CD8-positive, alpha-beta memory T cell (primary cell): ENCODE measurements at regions not wholly inside any gene's neighbourhood (a gene's known extent, or its start where the extent isn't known, plus 50 kb on each side); places are given as distances from the start of the nearest gene placed in this dataset.

Experiments used
- CTCF ChIA-PET: fragments of 350-600 bp; sonication (Branson Sonifier 250); formaldehyde crosslinking; loops from one replicate; lab custom pipeline; 2021; ENCODE audit warnings: antibody characterized with exemption; lab: Charles Lee
- POLR2A ChIA-PET: fragments of 350-600 bp; sonication (Branson Sonifier 250); formaldehyde crosslinking; loops from one replicate; lab custom pipeline; 2021; ENCODE audit warnings: antibody characterized with exemption; lab: Charles Lee
- DNase-seq, 5 donors: peaks; one replicate each; pipeline versions ENCODE4 v3.0.0 to v3.0.0-alpha.2; 2020 to 2022; ENCODE audit warnings: mixed read lengths in 1 of 5
- H3K27ac ChIP-seq: one replicate; pipeline ENCODE4 v1.7.0; 2013; ENCODE audit warnings: low read depth, mild to moderate bottlenecking, low read length, moderate library complexity
- H3K27me3 ChIP-seq: 2 replicates; pipeline ENCODE4 v1.7.0; 2013; ENCODE audit warnings: low read length, mild to moderate bottlenecking; ENCODE audit not compliant: insufficient read depth, poor library complexity, severe bottlenecking
- H3K36me3 ChIP-seq: 2 replicates; pipeline ENCODE4 v1.7.0; 2013; ENCODE audit warnings: mild to moderate bottlenecking, low read length, moderate library complexity; ENCODE audit not compliant: insufficient read depth
- H3K4me1 ChIP-seq: 2 replicates; pipeline ENCODE4 v1.7.0; 2013; ENCODE audit warnings: mild to moderate bottlenecking, low read length, moderate library complexity; ENCODE audit not compliant: insufficient read depth
- H3K4me3 ChIP-seq: 2 replicates; pipeline ENCODE4 v1.7.0; 2013; ENCODE audit warnings: mild to moderate bottlenecking, low read length
- H3K9me3 ChIP-seq: 2 replicates; pipeline ENCODE4 v1.7.0; 2013; ENCODE audit warnings: mild to moderate bottlenecking, low read length
- H3K27ac Mint-ChIP-seq, 8 donors: one replicate each; pipeline ENCODE4 v1.8.0; 2020 to 2021; ENCODE audit warnings: mixed read lengths in 8 of 8, mild to moderate bottlenecking in 6 of 8, inconsistent platforms in 3 of 8, moderate library complexity in 3 of 8
- H3K27me3 Mint-ChIP-seq, 2 donors: one replicate each; pipeline ENCODE4 v1.8.0; 2020 to 2021; ENCODE audit warnings: mixed read lengths in 2 of 2, mild to moderate bottlenecking in 1 of 2, moderate library complexity in 1 of 2
- H3K36me3 Mint-ChIP-seq, 3 donors: one replicate each; pipeline ENCODE4 v1.8.0; 2020 to 2021; ENCODE audit warnings: mixed read lengths in 3 of 3, inconsistent platforms in 1 of 3, mild to moderate bottlenecking in 1 of 3
- H3K4me1 Mint-ChIP-seq, 3 donors: one replicate each; pipeline ENCODE4 v1.8.0; 2020 to 2021; ENCODE audit warnings: mixed read lengths in 3 of 3, inconsistent platforms in 1 of 3, mild to moderate bottlenecking in 1 of 3
- H3K4me3 Mint-ChIP-seq, 7 donors: one replicate each; pipeline ENCODE4 v1.8.0; 2020 to 2021; ENCODE audit warnings: mixed read lengths in 7 of 7, mild to moderate bottlenecking in 6 of 7, moderate library complexity in 4 of 7, inconsistent platforms in 2 of 7
- H3K9me3 Mint-ChIP-seq, 5 donors: one replicate each; pipeline ENCODE4 v1.8.0; 2020 to 2022; ENCODE audit warnings: mixed read lengths in 5 of 5, mild to moderate bottlenecking in 3 of 5, moderate library complexity in 2 of 5, inconsistent platforms in 1 of 5

DNA sequence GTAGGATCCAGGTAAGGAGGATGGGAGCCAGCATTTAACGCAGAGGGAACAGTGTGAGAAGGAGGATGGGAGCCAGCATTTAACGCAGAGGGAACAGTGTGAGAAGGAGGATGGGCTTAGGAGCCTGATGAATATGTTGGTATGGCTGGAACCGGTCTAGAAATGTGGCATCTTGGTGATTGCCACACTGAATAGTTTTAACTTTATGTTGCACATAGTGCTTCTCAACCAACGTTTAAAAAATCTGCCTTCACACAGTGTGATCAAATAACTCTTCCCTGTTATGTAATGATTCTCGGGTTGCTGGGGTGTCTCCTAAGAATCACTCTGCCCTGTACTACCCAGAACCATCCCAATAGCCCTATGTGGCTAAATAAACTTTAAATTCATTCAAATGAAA, 146.9 kb upstream of the DUSP10 start:
- no peak overlapping the region for H3K27ac ChIP-seq
- no peak for DNase-seq
- no peaks in the 10 kb centered on the region for H3K4me1 ChIP-seq
- H3K36me3 Mint-ChIP-seq: no peaks in the 10 kb centered on the region
- no peak overlapping the region for H3K27ac Mint-ChIP-seq
- no peaks in the 10 kb centered on the region for H3K9me3 ChIP-seq
- no peaks in the 10 kb centered on the region for H3K27me3 ChIP-seq
- no peak overlapping the region for H3K4me3 Mint-ChIP-seq
- peaks cover 0 to 7% of the 10 kb centered on the region in 2 donors for H3K27me3 Mint-ChIP-seq
- ChIA-PET POLR2A (no interaction called here), CTCF (no interaction called here)
- no peaks in the 10 kb centered on the region for H3K4me1 Mint-ChIP-seq
- no peak overlapping the region for H3K4me3 ChIP-seq
- H3K36me3 ChIP-seq: no peaks in the 10 kb centered on the region
- H3K9me3 Mint-ChIP-seq: no peaks in the 10 kb centered on the region

DNA sequence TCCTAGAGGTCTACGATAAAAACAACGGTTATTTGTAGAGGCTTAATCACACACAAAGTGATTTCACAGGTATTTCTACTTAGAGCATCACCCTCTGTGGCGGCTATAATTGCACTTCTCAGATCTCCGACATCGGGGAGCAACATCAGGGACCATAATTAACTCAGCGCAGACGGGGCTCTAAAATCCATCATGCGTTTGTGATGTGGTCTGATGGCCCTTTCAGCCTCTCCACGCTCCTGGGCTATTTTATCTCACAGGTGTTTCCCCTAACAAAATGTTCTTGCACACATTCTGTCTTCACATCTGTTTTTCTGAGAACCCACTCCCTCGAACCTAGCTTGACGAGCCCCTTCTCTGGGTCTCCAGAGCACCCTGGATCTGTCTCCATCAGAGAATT, 146.3 kb upstream of the DUSP10 start:
- Histone ChIP-seq H3K36me3 (no peaks in the 10 kb centered on the region), H3K27me3 (no peaks in the 10 kb centered on the region), H3K4me3 (no peak overlapping the region), H3K27ac (no peak overlapping the region), H3K4me1 (no peaks in the 10 kb centered on the region), H3K9me3 (no peaks in the 10 kb centered on the region)
- Mint-ChIP-seq H3K9me3 (no peaks in the 10 kb centered on the region), H3K27ac (no peak overlapping the region), H3K36me3 (no peaks in the 10 kb centered on the region), H3K4me3 (no peak overlapping the region), H3K4me1 (no peaks in the 10 kb centered on the region), H3K27me3 (peaks cover 0 to 7% of the 10 kb centered on the region in 2 donors)
- CTCF ChIA-PET: no interaction called here
- POLR2A ChIA-PET: no interaction called here
- DNase-seq: no peak

DNA sequence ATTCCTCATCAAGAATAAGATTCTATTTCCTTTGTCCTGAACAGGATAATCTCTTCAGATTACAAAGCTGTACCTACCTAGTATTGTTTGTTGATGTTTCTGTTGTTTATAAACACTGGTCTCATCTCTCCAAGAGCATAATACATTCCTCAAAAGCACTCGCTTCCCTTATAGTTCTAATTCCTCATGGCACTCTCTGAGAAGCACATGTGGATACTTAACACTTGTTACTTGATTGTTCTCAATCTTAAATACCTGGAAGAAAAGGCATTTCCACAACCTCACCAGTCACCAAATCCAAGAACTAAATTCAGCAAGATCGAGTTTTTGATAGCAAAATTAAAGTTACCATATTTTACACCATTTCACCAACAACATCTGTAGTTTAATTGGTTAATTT, 145.9 kb upstream of the DUSP10 start:
- H3K4me3 ChIP-seq: no peak overlapping the region
- no peaks in the 10 kb centered on the region for H3K4me1 Mint-ChIP-seq
- no peak overlapping the region for H3K27ac ChIP-seq
- H3K36me3 Mint-ChIP-seq: no peaks in the 10 kb centered on the region
- ChIA-PET POLR2A (no interaction called here), CTCF (no interaction called here)
- H3K27ac Mint-ChIP-seq: no peak overlapping the region
- H3K4me3 Mint-ChIP-seq: no peak overlapping the region
- no peaks in the 10 kb centered on the region for H3K27me3 ChIP-seq
- no peaks in the 10 kb centered on the region for H3K9me3 ChIP-seq
- H3K9me3 Mint-ChIP-seq: no peaks in the 10 kb centered on the region
- peaks cover 0 to 7% of the 10 kb centered on the region in 2 donors for H3K27me3 Mint-ChIP-seq
- H3K36me3 ChIP-seq: no peaks in the 10 kb centered on the region
- H3K4me1 ChIP-seq: no peaks in the 10 kb centered on the region
- DNase-seq: no peak

DNA sequence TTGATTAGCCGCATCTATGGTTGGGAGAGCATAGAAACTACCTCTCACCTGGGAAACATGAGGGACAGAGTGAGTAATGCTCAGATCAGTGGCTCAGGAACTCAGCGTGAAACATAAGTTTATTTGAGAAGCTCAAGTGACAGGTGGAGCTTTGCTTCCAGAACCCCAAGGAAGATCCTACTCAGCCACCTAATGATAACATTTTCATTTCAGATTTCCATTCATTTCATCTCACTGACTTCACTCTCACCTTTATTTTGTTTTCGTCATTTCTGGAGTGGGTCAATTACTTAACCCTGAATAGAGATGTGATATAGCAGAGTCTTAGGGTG, 145.5 kb upstream of the DUSP10 start:
- no peak for DNase-seq
- no peaks in the 10 kb centered on the region for H3K4me1 Mint-ChIP-seq
- H3K36me3 ChIP-seq: no peaks in the 10 kb centered on the region
- H3K4me3 Mint-ChIP-seq: no peak overlapping the region
- H3K27me3 ChIP-seq: no peaks in the 10 kb centered on the region
- no peak overlapping the region for H3K27ac Mint-ChIP-seq
- no peaks in the 10 kb centered on the region for H3K4me1 ChIP-seq
- H3K27me3 Mint-ChIP-seq: peaks cover 0 to 7% of the 10 kb centered on the region in 2 donors
- no peak overlapping the region for H3K4me3 ChIP-seq
- no peak overlapping the region for H3K27ac ChIP-seq
- no peaks in the 10 kb centered on the region for H3K9me3 Mint-ChIP-seq
- CTCF ChIA-PET: no interaction called here
- POLR2A ChIA-PET: no interaction called here
- H3K9me3 ChIP-seq: no peaks in the 10 kb centered on the region
- H3K36me3 Mint-ChIP-seq: no peaks in the 10 kb centered on the region

DNA sequence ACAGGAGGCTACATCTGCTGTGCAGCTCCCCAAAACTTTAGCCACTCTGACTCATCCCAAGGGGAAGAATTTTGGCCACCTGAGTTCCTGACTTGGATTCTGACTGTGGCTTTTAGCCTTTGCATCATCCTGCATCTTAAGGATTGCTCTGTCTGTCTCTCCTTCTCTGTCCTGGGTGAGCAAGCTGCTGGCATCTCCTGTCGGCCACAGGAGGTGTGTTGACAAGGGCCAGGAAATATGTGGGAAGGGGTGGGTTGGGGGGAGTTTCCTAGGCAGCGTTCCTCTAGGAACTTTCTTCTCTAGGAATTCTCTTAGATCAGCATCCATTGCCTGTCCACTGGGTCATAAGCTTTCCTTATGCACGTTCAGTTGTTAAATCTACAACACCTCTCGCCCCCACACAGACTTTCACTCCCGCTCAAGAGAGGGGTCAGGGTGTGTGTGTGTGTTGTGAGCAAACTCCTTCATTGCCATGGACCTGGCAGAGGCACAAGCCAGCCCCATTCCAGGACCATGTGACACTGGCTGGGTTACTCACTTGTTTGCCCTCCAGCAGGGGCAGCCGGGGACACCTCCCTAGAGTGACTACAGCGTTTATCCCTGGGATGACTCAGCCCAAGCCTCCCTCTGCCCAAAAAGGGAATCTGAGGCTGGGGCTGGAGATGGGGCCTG, 145.0 kb upstream of the DUSP10 start:
- ChIA-PET POLR2A (no interaction called here), CTCF (interaction anchor here (0.6 kb wide), 1 partner anchor 12 kb away, joined by 4 read pairs; no protein-coding TSS in a partner anchor)
- Mint-ChIP-seq H3K27ac (no peak overlapping the region), H3K4me3 (no peak overlapping the region), H3K4me1 (no peaks in the 10 kb centered on the region), H3K9me3 (no peaks in the 10 kb centered on the region), H3K36me3 (no peaks in the 10 kb centered on the region), H3K27me3 (peaks cover 0 to 4% of the 10 kb centered on the region in 2 donors)
- no peaks in the 10 kb centered on the region for H3K4me1 ChIP-seq
- H3K9me3 ChIP-seq: no peaks in the 10 kb centered on the region
- no peaks in the 10 kb centered on the region for H3K27me3 ChIP-seq
- no peak for DNase-seq
- H3K36me3 ChIP-seq: no peaks in the 10 kb centered on the region
- no peak overlapping the region for H3K4me3 ChIP-seq
- no peak overlapping the region for H3K27ac ChIP-seq

DNA sequence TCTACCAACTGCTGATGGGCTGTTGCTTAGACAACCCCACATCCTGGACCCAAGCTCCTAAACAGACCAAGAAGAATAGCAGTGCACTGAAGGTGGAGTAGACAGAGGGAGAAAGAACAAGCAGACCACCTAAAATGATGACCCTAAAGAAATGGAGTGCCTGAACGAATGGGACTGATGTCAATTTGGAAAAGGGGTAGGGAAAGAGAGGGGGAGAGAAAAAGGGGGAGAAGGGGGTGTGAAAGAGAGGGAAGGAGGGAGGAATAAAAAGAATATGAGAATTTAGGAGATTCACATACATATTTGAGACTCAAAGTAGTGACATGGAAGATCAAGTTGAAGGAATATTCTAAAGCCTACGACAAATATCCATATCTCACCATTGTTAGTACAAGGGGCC, 144.4 kb upstream of the DUSP10 start:
- no peaks in the 10 kb centered on the region for H3K36me3 Mint-ChIP-seq
- H3K4me1 Mint-ChIP-seq: no peaks in the 10 kb centered on the region
- no peaks in the 10 kb centered on the region for H3K9me3 Mint-ChIP-seq
- no peaks in the 10 kb centered on the region for H3K27me3 ChIP-seq
- no peak for DNase-seq
- no peaks in the 10 kb centered on the region for H3K36me3 ChIP-seq
- no peak overlapping the region for H3K4me3 Mint-ChIP-seq
- no peaks in the 10 kb centered on the region for H3K9me3 ChIP-seq
- no peak overlapping the region for H3K27ac ChIP-seq
- H3K4me3 ChIP-seq: no peak overlapping the region
- peak overlapping the region in 1 of 8 donors; percentile 58 for H3K27ac Mint-ChIP-seq
- no peaks in the 10 kb centered on the region for H3K4me1 ChIP-seq
- ChIA-PET CTCF (interaction anchor here (0.6 kb wide), 1 partner anchor 11 kb away, joined by 4 read pairs; no protein-coding TSS in a partner anchor), POLR2A (no interaction called here)
- peaks cover 0 to 3% of the 10 kb centered on the region in 2 donors for H3K27me3 Mint-ChIP-seq

DNA sequence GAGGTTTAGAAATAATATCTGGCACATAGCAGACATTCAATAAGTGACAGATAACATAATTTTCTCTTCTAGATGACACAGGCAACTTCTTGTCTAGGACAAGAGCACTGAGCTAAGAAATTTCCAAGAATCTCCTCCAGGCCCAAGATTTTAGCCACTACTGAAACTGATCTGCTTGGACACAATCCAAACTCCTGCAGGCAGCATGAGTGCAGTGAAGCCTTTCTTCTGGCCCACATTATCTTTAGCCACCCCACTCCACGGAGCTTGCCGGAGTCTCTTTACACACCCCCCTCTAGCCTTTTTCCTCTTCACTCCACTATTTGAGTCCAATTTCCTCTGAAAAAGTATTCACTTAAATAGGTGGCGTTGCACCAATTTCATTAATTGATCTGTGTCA, 142.9 kb upstream of the DUSP10 start:
- no peaks in the 10 kb centered on the region for H3K27me3 ChIP-seq
- ChIA-PET CTCF (no interaction called here), POLR2A (no interaction called here)
- no peak overlapping the region for H3K4me3 ChIP-seq
- Mint-ChIP-seq H3K4me3 (no peak overlapping the region), H3K27ac (no peak overlapping the region), H3K27me3 (peaks cover 0 to 3% of the 10 kb centered on the region in 2 donors), H3K36me3 (no peaks in the 10 kb centered on the region), H3K9me3 (no peaks in the 10 kb centered on the region), H3K4me1 (no peaks in the 10 kb centered on the region)
- H3K4me1 ChIP-seq: no peaks in the 10 kb centered on the region
- H3K9me3 ChIP-seq: no peaks in the 10 kb centered on the region
- DNase-seq: no peak
- no peak overlapping the region for H3K27ac ChIP-seq
- H3K36me3 ChIP-seq: no peaks in the 10 kb centered on the region

DNA sequence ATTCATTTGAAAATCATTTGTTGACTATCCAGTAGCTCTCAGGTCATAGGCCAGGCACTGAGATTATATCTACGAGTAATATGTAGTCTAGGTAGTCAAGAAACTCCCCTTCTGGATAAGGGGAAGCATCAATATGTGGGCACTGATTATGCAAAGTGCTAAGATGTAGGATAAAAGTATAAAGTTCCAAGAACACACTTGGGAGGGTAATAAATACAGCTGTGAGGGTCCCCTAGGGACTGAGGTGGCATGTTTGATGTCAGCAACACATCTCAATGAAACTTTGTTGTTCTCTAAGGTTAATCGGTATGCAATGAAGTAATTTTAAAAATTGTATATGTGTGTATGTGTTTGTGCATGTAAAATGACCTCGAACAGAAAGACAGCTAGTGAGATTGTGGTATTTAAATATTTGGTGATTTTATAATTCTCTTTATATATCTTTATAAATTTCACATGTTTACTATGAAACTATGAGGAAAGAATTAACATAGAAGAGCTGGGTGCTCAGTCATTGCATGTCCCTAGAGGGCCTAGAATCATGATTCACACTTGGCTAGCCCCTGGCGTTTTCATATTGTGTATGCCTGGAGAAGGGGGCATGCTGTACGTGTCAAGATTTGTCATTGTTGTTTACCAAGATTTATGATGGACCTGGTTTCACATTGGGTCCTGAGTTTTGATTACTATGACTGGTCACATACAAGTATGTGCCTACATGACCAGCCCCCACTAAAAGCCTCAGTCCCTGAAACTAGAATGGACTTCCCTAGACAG, 140.1 kb upstream of the DUSP10 start:
- H3K4me1 Mint-ChIP-seq: no peaks in the 10 kb centered on the region
- ChIA-PET CTCF (no interaction called here), POLR2A (no interaction called here)
- no peaks in the 10 kb centered on the region for H3K36me3 ChIP-seq
- H3K27me3 ChIP-seq: no peaks in the 10 kb centered on the region
- H3K4me3 ChIP-seq: no peak overlapping the region
- H3K27ac Mint-ChIP-seq: no peak overlapping the region
- H3K9me3 Mint-ChIP-seq: no peaks in the 10 kb centered on the region
- peaks cover 0 to 4% of the 10 kb centered on the region in 2 donors for H3K27me3 Mint-ChIP-seq
- no peak overlapping the region for H3K27ac ChIP-seq
- no peak for DNase-seq
- H3K9me3 ChIP-seq: no peaks in the 10 kb centered on the region
- H3K36me3 Mint-ChIP-seq: no peaks in the 10 kb centered on the region
- H3K4me3 Mint-ChIP-seq: no peak overlapping the region
- H3K4me1 ChIP-seq: no peaks in the 10 kb centered on the region
